HepG2 (cell line): ENCODE measurements at regions not wholly inside any gene's neighbourhood (a gene's known extent, or its start where the extent isn't known, plus 50 kb on each side); places are given as distances from the start of the nearest gene placed in this dataset.

Source experiments
- EZH2 ChIP-seq: conservative IDR thresholded peaks from 2 replicates; pipeline ENCODE4 v1.6.1; 2012; ENCODE audit warnings: mild to moderate bottlenecking, low read depth, low read length, moderate library complexity
- RELA ChIP-seq: sonication (generic); formaldehyde crosslinking; IDR thresholded peaks from 2 replicates; pipeline ENCODE4 v1.4.0; 2020; ENCODE audit warnings: missing genetic modification reagents

DNA sequence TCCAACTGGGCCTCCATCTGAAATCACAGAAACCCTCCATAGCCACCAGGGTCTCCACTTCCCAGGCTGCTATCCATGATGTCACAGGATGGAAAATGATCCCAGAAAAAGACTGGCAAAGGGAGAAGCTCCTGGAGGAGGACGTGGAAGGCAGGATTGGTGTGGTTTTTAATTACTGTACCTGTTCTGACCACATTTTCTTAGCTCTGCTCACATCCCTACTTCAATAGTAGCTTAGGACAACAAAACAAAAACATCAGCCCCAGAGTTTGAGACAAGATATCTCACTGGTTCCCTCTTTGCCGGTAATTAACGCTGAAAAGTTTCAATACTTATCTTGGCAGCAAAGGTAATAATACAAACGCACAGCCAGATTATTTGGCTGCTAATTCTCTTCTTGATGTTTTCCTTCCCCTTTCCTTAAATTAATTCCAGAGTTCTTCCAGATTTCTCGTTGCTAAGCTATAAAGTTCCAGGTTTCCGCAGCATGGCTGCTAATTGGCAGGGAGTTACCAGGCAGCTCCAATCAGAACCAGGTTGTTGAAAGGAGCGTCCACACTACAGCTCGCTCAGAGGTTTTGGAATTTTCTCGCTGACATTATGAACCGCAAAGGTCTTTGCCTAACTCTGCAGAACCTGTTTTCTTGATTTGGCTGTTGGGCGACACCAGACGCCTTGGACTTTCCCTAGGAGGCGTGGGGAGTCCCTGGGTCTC is 263.4 kb downstream of the MRTFB start:
- TF ChIP-seq RELA (CRISPR knock-in tag) (no peak), EZH2 (no peak)
